ENCODE measurements at regions not wholly inside any gene's neighbourhood (a gene's known extent, or its start where the extent isn't known, plus 50 kb on each side); places are given as distances from the start of the nearest gene placed in this dataset.

DNA sequence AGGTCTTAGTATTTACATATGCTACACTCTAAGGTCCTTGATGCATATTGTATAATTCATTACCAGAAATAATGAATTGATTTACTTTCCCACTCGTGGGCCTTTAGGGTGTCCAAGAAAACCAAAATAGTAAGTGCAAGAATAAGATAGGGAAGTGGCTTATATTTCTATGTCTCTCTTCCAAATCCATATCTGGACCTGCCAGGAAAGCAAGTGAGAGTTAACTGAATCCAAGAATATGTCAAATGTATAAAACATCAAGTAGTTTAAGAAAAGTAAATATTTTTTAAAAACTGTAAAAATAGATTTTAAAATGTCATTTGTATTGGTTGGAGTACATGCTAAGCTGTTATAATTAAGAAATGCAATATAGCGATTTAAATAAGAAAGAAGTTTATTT lies 1072.1 kb downstream of the OTOL1 start:
- no peaks in the 10 kb centered on the region for H3K79me2 ChIP-seq (ENCODE audit: insufficient read depth, low read length)
- no peak overlapping the region for H3K4me3 ChIP-seq (ENCODE audit: low read length, poor library complexity, severe bottlenecking)
- no peak overlapping the region for H2AFZ ChIP-seq (ENCODE audit: low read length)
- H3K9me2 ChIP-seq (replicated peaks; ENCODE audit: low read depth, low read length), result no peaks in the 10 kb centered on the region
- no peaks in the 10 kb centered on the region for H3K9me3 ChIP-seq (ENCODE audit: insufficient read depth, low read depth, low read length)
- no peaks in the 10 kb centered on the region for H3F3A ChIP-seq (ENCODE audit: low read depth)
- H4K20me1 ChIP-seq (ENCODE audit: insufficient read depth, low read length, poor library complexity, severe bottlenecking), result no peaks in the 10 kb centered on the region
- H3K4me2 ChIP-seq (ENCODE audit: low read depth, low read length, poor library complexity, severe bottlenecking), result no peak overlapping the region
- H3K4me1 ChIP-seq (ENCODE audit: insufficient read depth, low read length, poor library complexity, severe bottlenecking), result no peaks in the 10 kb centered on the region
- no peaks in the 10 kb centered on the region for H3K36me3 ChIP-seq (ENCODE audit: insufficient read depth, low read length)
- H3K27me3 ChIP-seq (ENCODE audit: insufficient read depth, low read length, poor library complexity, severe bottlenecking), result no peaks in the 10 kb centered on the region
- H3K9ac ChIP-seq (ENCODE audit: low read depth, low read length, poor library complexity, severe bottlenecking), result no peak overlapping the region
- no peak for TF ChIP-seq EZH2phosphoT487 (IDR thresholded peaks at IDR 0.05; ENCODE audit: borderline replicate concordance)
- TF ChIP-seq, protein P1, sequence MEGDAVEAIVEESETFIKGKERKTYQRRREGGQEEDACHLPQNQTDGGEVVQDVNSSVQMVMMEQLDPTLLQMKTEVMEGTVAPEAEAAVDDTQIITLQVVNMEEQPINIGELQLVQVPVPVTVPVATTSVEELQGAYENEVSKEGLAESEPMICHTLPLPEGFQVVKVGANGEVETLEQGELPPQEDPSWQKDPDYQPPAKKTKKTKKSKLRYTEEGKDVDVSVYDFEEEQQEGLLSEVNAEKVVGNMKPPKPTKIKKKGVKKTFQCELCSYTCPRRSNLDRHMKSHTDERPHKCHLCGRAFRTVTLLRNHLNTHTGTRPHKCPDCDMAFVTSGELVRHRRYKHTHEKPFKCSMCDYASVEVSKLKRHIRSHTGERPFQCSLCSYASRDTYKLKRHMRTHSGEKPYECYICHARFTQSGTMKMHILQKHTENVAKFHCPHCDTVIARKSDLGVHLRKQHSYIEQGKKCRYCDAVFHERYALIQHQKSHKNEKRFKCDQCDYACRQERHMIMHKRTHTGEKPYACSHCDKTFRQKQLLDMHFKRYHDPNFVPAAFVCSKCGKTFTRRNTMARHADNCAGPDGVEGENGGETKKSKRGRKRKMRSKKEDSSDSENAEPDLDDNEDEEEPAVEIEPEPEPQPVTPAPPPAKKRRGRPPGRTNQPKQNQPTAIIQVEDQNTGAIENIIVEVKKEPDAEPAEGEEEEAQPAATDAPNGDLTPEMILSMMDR (conservative IDR thresholded peaks at IDR 0.05; ENCODE audit: low read length), result no peak

DNA sequence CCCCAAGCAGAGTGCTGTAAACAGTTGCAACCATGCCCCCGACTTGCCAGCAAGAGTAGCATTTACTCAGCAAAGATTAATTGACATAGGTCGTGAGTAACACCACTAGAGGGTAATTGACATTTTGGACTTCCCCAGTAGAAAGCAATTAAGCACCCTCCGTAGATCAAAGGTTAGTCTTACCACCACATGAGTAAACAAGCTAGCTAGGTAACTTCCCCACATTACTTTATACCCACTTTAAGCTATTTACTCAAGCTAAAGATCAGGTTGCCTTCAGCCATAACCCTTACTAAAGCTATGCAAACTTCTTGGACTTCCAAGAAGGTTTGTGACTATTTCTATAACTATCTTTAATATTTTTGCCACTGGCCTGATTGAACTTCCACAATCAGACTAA lies 1072.7 kb downstream of the OTOL1 start:
- Histone ChIP-seq H3K9ac (ENCODE audit: low read depth, low read length, poor library complexity, severe bottlenecking) (no peak overlapping the region), H3K4me3 (ENCODE audit: low read length, poor library complexity, severe bottlenecking) (no peak overlapping the region), H3K4me2 (ENCODE audit: low read depth, low read length, poor library complexity, severe bottlenecking) (no peak overlapping the region), H2AFZ (ENCODE audit: low read length) (no peak overlapping the region), H4K20me1 (ENCODE audit: insufficient read depth, low read length, poor library complexity, severe bottlenecking) (no peaks in the 10 kb centered on the region), H3K4me1 (ENCODE audit: insufficient read depth, low read length, poor library complexity, severe bottlenecking) (no peaks in the 10 kb centered on the region), H3K27me3 (ENCODE audit: insufficient read depth, low read length, poor library complexity, severe bottlenecking) (no peaks in the 10 kb centered on the region), H3K79me2 (ENCODE audit: insufficient read depth, low read length) (no peaks in the 10 kb centered on the region), H3K36me3 (ENCODE audit: insufficient read depth, low read length) (no peaks in the 10 kb centered on the region), H3F3A (ENCODE audit: low read depth) (no peaks in the 10 kb centered on the region), H3K9me3 (ENCODE audit: insufficient read depth, low read depth, low read length) (no peaks in the 10 kb centered on the region), H3K9me2 (replicated peaks; ENCODE audit: low read depth, low read length) (no peaks in the 10 kb centered on the region)
- TF ChIP-seq EZH2phosphoT487 (IDR thresholded peaks at IDR 0.05; ENCODE audit: borderline replicate concordance), result no peak
- TF ChIP-seq, protein P1 (conservative IDR thresholded peaks at IDR 0.05; ENCODE audit: low read length), result no peak

DNA sequence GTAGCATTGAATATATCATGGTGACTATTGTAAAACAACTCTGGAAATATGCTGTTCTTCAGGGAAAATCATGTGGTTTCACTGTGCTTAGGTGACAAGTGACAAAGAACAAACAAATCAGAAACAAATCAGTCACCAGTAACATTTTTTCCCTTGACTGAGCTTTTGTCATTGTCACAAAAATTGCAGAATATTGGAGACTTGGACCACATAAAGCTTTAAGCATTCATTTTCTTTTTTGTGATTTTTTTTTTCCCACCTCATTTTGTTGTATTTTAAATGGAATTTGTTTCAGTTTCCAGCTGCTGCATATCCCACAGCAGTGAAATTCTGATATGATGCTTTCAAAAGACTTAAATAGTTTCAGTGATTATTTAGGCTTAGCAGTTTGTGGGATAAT lies 1088.4 kb downstream of the OTOL1 start:
- no peaks in the 10 kb centered on the region for H3F3A ChIP-seq (ENCODE audit: low read depth)
- no peak overlapping the region for H3K9ac ChIP-seq (ENCODE audit: low read depth, low read length, poor library complexity, severe bottlenecking)
- no peak overlapping the region for H3K4me3 ChIP-seq (ENCODE audit: low read length, poor library complexity, severe bottlenecking)
- no peak overlapping the region for H3K4me2 ChIP-seq (ENCODE audit: low read depth, low read length, poor library complexity, severe bottlenecking)
- H3K9me2 ChIP-seq (replicated peaks; ENCODE audit: low read depth, low read length), result no peaks in the 10 kb centered on the region
- no peaks in the 10 kb centered on the region for H3K79me2 ChIP-seq (ENCODE audit: insufficient read depth, low read length)
- H3K36me3 ChIP-seq (ENCODE audit: insufficient read depth, low read length), result no peaks in the 10 kb centered on the region
- no peaks in the 10 kb centered on the region for H4K20me1 ChIP-seq (ENCODE audit: insufficient read depth, low read length, poor library complexity, severe bottlenecking)
- H3K4me1 ChIP-seq (ENCODE audit: insufficient read depth, low read length, poor library complexity, severe bottlenecking), result no peaks in the 10 kb centered on the region
- no peaks in the 10 kb centered on the region for H3K9me3 ChIP-seq (ENCODE audit: insufficient read depth, low read depth, low read length)
- no peaks in the 10 kb centered on the region for H3K27me3 ChIP-seq (ENCODE audit: insufficient read depth, low read length, poor library complexity, severe bottlenecking)
- H2AFZ ChIP-seq (ENCODE audit: low read length), result no peak overlapping the region
- TF ChIP-seq, protein P1 (conservative IDR thresholded peaks at IDR 0.05; ENCODE audit: low read length), result no peak
- no peak for TF ChIP-seq EZH2phosphoT487 (IDR thresholded peaks at IDR 0.05; ENCODE audit: borderline replicate concordance)

Data from Loucy (cell line).